K562 (cell line): ENCODE measurements at regions not wholly inside any gene's neighbourhood (a gene's known extent, or its start where the extent isn't known, plus 50 kb on each side); places are given as distances from the start of the nearest gene placed in this dataset.

ENCODE experiments used
- ATAC-seq: fragments of 200-7000 bp; cut with Tn5 transposase; 3 replicates; pipeline ENCODE4 v1.9.1; 2020; ENCODE audit warnings: moderate library complexity
- BruUV-seq: library from RNA; stranded (reverse); fragments of 400-500 nt; replicated peaks from 2 replicates; lab custom pipeline; 2021; lab: Mats Ljungman, UMichigan
- CTCF ChIA-PET: fragments of 300-600 bp; formaldehyde crosslinking; extraction: SDS; loops from one replicate; lab custom pipeline; 2021; ENCODE audit warnings: low intra/inter-chr PET ratio; lab: Yijun Ruan, JAX
- POLR2A ChIA-PET: fragments of 300-600, 350-650 bp; sonication (Branson Sonifier 250); formaldehyde crosslinking; extraction: SDS; loops from one replicate; lab custom pipeline; 2021; ENCODE audit warnings: antibody characterized with exemption, inconsistent platforms; lab: Yijun Ruan, JAX
- DNase-seq, 4 experiments: peaks; one replicate each; pipeline versions ENCODE4 v3.0.0 to v3.0.0-alpha.2; 2011 to 2018; ENCODE audit warnings: low spot score in 3 of 4, mixed read lengths in 3 of 4; ENCODE audit errors: extremely low read depth in 1 of 4
- FAIRE-seq: peaks from 2 replicates; lab custom pipeline; 2011; peaks lifted over from hg19 to GRCh38; lab: Jason Lieb, UNC
- H2AFZ ChIP-seq: 2 replicates; pipeline ENCODE4 v1.6.0; 2011; ENCODE audit warnings: low read depth, low read length, control low read depth, inconsistent platforms
- H3K27ac ChIP-seq: fragments of 200-600 bp; 3 replicates; pipeline ENCODE4 v1.8.0; 2011; ENCODE audit warnings: low read depth, mild to moderate bottlenecking, control low read depth, inconsistent platforms, low read length, moderate library complexity, mixed read lengths; ENCODE audit errors: extremely low read depth
- H3K27me3 ChIP-seq, 2 experiments: fragments of 300-600 bp in 1 of 2; 2 replicates in 1 of 2; 3 replicates in 1 of 2; pipeline versions ENCODE4 v1.6.0 to v1.8.0; 2011; ENCODE audit warnings: inconsistent platforms in 2 of 2, low read length in 2 of 2, mild to moderate bottlenecking in 1 of 2, mixed read lengths in 1 of 2, moderate library complexity in 1 of 2; ENCODE audit not compliant: control insufficient read depth in 2 of 2, insufficient read depth in 2 of 2
- H3K36me3 ChIP-seq: fragments of 300-600 bp; 3 replicates; pipeline ENCODE4 v1.8.0; 2011; ENCODE audit warnings: mild to moderate bottlenecking, low read length, inconsistent platforms; ENCODE audit not compliant: control insufficient read depth, insufficient read depth
- H3K4me1 ChIP-seq, 2 experiments: fragments of 200-600 bp in 1 of 2; replicated peaks in 1 of 2; 2 replicates in 1 of 2; 3 replicates in 1 of 2; pipeline versions ENCODE4 v1.5.1 to v1.8.0; 2011; ENCODE audit warnings: inconsistent platforms in 2 of 2, low read length in 2 of 2, mild to moderate bottlenecking in 1 of 2, mixed read lengths in 1 of 2, moderate library complexity in 1 of 2; ENCODE audit not compliant: control insufficient read depth in 2 of 2, insufficient read depth in 2 of 2
- H3K4me2 ChIP-seq: 2 replicates; pipeline ENCODE4 v1.6.1; 2011; ENCODE audit warnings: low read length, control low read depth, inconsistent platforms, mixed read lengths; ENCODE audit not compliant: insufficient read depth
- H3K4me3 ChIP-seq: fragments of 200-600 bp; sonication (generic), shearing (Covaris generic); 2 replicates; pipeline ENCODE4 v1.5.1; 2016; ENCODE audit warnings: control low read depth, inconsistent platforms
- H3K79me2 ChIP-seq: fragments of 200-600 bp; 3 replicates; pipeline ENCODE4 v1.8.0; 2011; ENCODE audit warnings: low read length, inconsistent platforms; ENCODE audit not compliant: control insufficient read depth, insufficient read depth
- H3K9ac ChIP-seq, 2 experiments: 2 replicates each; pipeline versions ENCODE4 v1.6.0 to v1.6.1; 2011; ENCODE audit warnings: low read depth in 2 of 2, low read length in 2 of 2, control low read depth in 1 of 2, inconsistent platforms in 1 of 2, mild to moderate bottlenecking in 1 of 2, mixed read lengths in 1 of 2; ENCODE audit not compliant: insufficient read depth in 1 of 2
- H3K9me1 ChIP-seq: one replicate; pipeline ENCODE4 v1.6.0; 2011; ENCODE audit warnings: inconsistent platforms, mild to moderate bottlenecking, low read length, moderate library complexity; ENCODE audit not compliant: control insufficient read depth, insufficient read depth
- H3K9me3 ChIP-seq: replicated peaks from 2 replicates; pipeline ENCODE4 v1.5.1; 2011; ENCODE audit warnings: low read depth, low read length, inconsistent platforms; ENCODE audit not compliant: control insufficient read depth, insufficient read depth
- H4K20me1 ChIP-seq: replicated peaks from 2 replicates; pipeline ENCODE4 v1.6.1; 2011; ENCODE audit warnings: low read length, inconsistent platforms, mixed read lengths; ENCODE audit not compliant: control insufficient read depth, insufficient read depth
- POLR2G ChIP-seq: fragments of 200-400 bp; formaldehyde crosslinking; IDR thresholded peaks from 2 replicates; pipeline ENCODE4 v1.6.1; 2017; ENCODE audit warnings: low read depth, mild to moderate bottlenecking, antibody characterized with exemption, low read length, moderate library complexity
- ZNF217 ChIP-seq: sonication (generic); formaldehyde crosslinking; IDR thresholded peaks from 2 replicates; pipeline ENCODE4 v1.8.0; 2022; ENCODE audit warnings: mild to moderate bottlenecking, missing genetic modification reagents
- WGBS: fragments of 100-300 bp; shearing (Covaris generic); methylation state at CpG from one replicate; pipeline ENCODE4 v1.1.6; 2016; ENCODE audit warnings: low coverage, mixed read lengths; ENCODE audit not compliant: insufficient coverage; ENCODE audit errors: missing lambda C conversion rate; 5-methylcytosine and 5-hydroxymethylcytosine counted together
- in situ Hi-C: fragments of 300-500 bp; cut with MboI; formaldehyde crosslinking; loops from 4 replicates; pipeline ENCODE4 v1.15.0; 2018; ENCODE audit warnings: inconsistent platforms, mixed read lengths
- intact Hi-C: fragments of 100-400 bp; cut with micrococcal nuclease; formaldehyde crosslinking; loops from 2 replicates; pipeline ENCODE4 v1.14.2; 2022
- TF ChIP-seq, protein P1 (sequence below): fragments of 250-450 bp; sonication (Bioruptor Pico); IDR thresholded peaks from 2 replicates; pipeline ENCODE4 v1.4.0; 2020; ENCODE audit warnings: mild to moderate bottlenecking, moderate library complexity
- TF ChIP-seq, protein P2 (sequence below): fragments of 450-650 bp; IDR thresholded peaks from 2 replicates; pipeline ENCODE4 v1.6.1; 2016; ENCODE audit warnings: mild to moderate bottlenecking, moderate library complexity

DNA sequence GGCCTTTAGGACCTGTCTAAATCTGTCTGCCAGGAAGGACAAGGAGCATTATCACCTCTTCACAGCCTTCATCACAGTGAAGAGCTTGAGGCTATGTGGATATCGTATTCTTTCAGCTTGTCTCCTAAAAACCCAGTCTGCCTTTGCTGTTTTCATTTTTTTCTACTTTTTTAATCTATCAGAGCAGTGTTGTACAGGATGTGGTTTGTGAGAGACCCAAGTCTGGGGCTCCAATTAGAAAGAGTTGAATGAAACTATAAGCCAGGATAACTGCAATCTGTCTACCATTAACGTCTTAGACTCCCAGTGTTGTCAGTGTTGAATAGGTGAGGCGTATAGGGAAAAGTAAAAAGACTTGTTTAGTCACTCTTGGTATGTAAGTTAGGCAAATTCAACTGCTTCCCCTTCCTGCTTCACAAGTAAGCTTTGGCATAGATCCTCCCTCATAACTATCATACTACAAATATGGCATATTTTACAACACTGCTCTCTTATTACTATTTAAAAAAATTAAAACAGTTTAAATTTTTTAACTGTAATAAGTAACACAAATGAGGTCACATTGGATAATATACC lies 1225.8 kb upstream of the PRMT6 start:
- no peaks in the 10 kb centered on the region for H3K79me2 ChIP-seq
- H3K36me3 ChIP-seq = no peaks in the 10 kb centered on the region
- DNase-seq = no peak
- no peaks in the 10 kb centered on the region for H3K4me1 ChIP-seq
- intact Hi-C loops = no loop called here
- BruUV-seq = no TSS peak
- FAIRE-seq = no peak
- H4K20me1 ChIP-seq = no peaks in the 10 kb centered on the region
- H3K27me3 ChIP-seq = no peaks in the 10 kb centered on the region
- ChIA-PET POLR2A (no interaction called here), CTCF (no interaction called here)
- in situ Hi-C loops = no loop called here
- H3K27ac ChIP-seq = no peak overlapping the region
- no peak overlapping the region for H3K9ac ChIP-seq
- H3K4me2 ChIP-seq = no peak overlapping the region
- no peaks in the 10 kb centered on the region for H3K9me1 ChIP-seq
- 0% methylated on average over 3 of the region's 3 CpGs for WGBS
- ATAC-seq = no peak
- H3K9me3 ChIP-seq = no peaks in the 10 kb centered on the region
- H2AFZ ChIP-seq = no peak overlapping the region
- H3K4me3 ChIP-seq = no peak overlapping the region
- no peak for TF ChIP-seq POLR2G
- no peak for TF ChIP-seq ZNF217 (CRISPR knock-in tag)
- TF ChIP-seq, protein P1, sequence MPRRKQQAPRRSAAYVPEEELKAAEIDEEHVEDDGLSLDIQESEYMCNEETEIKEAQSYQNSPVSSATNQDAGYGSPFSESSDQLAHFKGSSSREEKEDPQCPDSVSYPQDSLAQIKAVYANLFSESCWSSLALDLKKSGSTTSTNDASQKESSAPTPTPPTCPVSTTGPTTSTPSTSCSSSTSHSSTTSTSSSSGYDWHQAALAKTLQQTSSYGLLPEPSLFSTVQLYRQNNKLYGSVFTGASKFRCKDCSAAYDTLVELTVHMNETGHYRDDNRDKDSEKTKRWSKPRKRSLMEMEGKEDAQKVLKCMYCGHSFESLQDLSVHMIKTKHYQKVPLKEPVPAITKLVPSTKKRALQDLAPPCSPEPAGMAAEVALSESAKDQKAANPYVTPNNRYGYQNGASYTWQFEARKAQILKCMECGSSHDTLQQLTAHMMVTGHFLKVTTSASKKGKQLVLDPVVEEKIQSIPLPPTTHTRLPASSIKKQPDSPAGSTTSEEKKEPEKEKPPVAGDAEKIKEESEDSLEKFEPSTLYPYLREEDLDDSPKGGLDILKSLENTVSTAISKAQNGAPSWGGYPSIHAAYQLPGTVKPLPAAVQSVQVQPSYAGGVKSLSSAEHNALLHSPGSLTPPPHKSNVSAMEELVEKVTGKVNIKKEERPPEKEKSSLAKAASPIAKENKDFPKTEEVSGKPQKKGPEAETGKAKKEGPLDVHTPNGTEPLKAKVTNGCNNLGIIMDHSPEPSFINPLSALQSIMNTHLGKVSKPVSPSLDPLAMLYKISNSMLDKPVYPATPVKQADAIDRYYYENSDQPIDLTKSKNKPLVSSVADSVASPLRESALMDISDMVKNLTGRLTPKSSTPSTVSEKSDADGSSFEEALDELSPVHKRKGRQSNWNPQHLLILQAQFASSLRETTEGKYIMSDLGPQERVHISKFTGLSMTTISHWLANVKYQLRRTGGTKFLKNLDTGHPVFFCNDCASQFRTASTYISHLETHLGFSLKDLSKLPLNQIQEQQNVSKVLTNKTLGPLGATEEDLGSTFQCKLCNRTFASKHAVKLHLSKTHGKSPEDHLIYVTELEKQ (CRISPR knock-in tag) = no peak
- TF ChIP-seq, protein P2, sequence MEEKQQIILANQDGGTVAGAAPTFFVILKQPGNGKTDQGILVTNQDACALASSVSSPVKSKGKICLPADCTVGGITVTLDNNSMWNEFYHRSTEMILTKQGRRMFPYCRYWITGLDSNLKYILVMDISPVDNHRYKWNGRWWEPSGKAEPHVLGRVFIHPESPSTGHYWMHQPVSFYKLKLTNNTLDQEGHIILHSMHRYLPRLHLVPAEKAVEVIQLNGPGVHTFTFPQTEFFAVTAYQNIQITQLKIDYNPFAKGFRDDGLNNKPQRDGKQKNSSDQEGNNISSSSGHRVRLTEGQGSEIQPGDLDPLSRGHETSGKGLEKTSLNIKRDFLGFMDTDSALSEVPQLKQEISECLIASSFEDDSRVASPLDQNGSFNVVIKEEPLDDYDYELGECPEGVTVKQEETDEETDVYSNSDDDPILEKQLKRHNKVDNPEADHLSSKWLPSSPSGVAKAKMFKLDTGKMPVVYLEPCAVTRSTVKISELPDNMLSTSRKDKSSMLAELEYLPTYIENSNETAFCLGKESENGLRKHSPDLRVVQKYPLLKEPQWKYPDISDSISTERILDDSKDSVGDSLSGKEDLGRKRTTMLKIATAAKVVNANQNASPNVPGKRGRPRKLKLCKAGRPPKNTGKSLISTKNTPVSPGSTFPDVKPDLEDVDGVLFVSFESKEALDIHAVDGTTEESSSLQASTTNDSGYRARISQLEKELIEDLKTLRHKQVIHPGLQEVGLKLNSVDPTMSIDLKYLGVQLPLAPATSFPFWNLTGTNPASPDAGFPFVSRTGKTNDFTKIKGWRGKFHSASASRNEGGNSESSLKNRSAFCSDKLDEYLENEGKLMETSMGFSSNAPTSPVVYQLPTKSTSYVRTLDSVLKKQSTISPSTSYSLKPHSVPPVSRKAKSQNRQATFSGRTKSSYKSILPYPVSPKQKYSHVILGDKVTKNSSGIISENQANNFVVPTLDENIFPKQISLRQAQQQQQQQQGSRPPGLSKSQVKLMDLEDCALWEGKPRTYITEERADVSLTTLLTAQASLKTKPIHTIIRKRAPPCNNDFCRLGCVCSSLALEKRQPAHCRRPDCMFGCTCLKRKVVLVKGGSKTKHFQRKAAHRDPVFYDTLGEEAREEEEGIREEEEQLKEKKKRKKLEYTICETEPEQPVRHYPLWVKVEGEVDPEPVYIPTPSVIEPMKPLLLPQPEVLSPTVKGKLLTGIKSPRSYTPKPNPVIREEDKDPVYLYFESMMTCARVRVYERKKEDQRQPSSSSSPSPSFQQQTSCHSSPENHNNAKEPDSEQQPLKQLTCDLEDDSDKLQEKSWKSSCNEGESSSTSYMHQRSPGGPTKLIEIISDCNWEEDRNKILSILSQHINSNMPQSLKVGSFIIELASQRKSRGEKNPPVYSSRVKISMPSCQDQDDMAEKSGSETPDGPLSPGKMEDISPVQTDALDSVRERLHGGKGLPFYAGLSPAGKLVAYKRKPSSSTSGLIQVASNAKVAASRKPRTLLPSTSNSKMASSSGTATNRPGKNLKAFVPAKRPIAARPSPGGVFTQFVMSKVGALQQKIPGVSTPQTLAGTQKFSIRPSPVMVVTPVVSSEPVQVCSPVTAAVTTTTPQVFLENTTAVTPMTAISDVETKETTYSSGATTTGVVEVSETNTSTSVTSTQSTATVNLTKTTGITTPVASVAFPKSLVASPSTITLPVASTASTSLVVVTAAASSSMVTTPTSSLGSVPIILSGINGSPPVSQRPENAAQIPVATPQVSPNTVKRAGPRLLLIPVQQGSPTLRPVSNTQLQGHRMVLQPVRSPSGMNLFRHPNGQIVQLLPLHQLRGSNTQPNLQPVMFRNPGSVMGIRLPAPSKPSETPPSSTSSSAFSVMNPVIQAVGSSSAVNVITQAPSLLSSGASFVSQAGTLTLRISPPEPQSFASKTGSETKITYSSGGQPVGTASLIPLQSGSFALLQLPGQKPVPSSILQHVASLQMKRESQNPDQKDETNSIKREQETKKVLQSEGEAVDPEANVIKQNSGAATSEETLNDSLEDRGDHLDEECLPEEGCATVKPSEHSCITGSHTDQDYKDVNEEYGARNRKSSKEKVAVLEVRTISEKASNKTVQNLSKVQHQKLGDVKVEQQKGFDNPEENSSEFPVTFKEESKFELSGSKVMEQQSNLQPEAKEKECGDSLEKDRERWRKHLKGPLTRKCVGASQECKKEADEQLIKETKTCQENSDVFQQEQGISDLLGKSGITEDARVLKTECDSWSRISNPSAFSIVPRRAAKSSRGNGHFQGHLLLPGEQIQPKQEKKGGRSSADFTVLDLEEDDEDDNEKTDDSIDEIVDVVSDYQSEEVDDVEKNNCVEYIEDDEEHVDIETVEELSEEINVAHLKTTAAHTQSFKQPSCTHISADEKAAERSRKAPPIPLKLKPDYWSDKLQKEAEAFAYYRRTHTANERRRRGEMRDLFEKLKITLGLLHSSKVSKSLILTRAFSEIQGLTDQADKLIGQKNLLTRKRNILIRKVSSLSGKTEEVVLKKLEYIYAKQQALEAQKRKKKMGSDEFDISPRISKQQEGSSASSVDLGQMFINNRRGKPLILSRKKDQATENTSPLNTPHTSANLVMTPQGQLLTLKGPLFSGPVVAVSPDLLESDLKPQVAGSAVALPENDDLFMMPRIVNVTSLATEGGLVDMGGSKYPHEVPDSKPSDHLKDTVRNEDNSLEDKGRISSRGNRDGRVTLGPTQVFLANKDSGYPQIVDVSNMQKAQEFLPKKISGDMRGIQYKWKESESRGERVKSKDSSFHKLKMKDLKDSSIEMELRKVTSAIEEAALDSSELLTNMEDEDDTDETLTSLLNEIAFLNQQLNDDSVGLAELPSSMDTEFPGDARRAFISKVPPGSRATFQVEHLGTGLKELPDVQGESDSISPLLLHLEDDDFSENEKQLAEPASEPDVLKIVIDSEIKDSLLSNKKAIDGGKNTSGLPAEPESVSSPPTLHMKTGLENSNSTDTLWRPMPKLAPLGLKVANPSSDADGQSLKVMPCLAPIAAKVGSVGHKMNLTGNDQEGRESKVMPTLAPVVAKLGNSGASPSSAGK = no peak
